ENCODE measurements at regions not wholly inside any gene's neighbourhood (a gene's known extent, or its start where the extent isn't known, plus 50 kb on each side); places are given as distances from the start of the nearest gene placed in this dataset.

GRCh38 chr12:63307849-63308248 lies 156.8 kb upstream of the AVPR1A start:
- intact Hi-C loops (cut with micrococcal nuclease; ENCODE audit: unreplicated experiment) (no loop called here), in situ Hi-C loops (cut with HindIII; ENCODE audit: extremely low pct_ligation_motif_present, low pct_unique_long_range_greater_than_20kb) (no loop called here)
- Histone ChIP-seq H3K4me3 (replicated peaks in 1 of 3; ENCODE audit: insufficient read depth in 1 of 3, low read depth in 2 of 3, low read length in 3 of 3) (no peak overlapping the region), H3K36me3 (replicated peaks in 1 of 2; ENCODE audit: control insufficient read depth in 1 of 2, insufficient read depth in 2 of 2, low read length in 2 of 2) (no peaks in the 10 kb centered on the region), H3K79me2 (ENCODE audit: insufficient read depth, low read length) (no peaks in the 10 kb centered on the region), H3K27me3 (ENCODE audit: control insufficient read depth in 1 of 2, insufficient read depth in 2 of 2, low read length in 2 of 2) (no peaks in the 10 kb centered on the region), H3K27ac (ENCODE audit: extremely low read length, insufficient read depth, low read length) (no peak overlapping the region), H2AFZ (ENCODE audit: low read length) (no peak overlapping the region), H3K4me1 (ENCODE audit: insufficient read depth, low read length) (no peaks in the 10 kb centered on the region), H3K9me3 (ENCODE audit: low read length) (no peaks in the 10 kb centered on the region), H4K20me1 (ENCODE audit: insufficient read depth, low read length) (no peaks in the 10 kb centered on the region), H3K9ac (ENCODE audit: insufficient read depth, low read depth, low read length) (no peak overlapping the region), H3K4me2 (ENCODE audit: low read depth, low read length) (no peak overlapping the region)
- FAIRE-seq: no peak
- ATAC-seq: no peak
- 27% methylated on average over 8 of the region's 8 CpGs for WGBS (ENCODE audit: low lambda C conversion rate)
- no peak for DNase-seq (ENCODE audit: low spot score)
- TF ChIP-seq CC2D1A (CRISPR knock-in tag; IDR thresholded peaks at IDR 0.05) (no peak), ZNF362 (CRISPR knock-in tag; IDR thresholded peaks at IDR 0.05; ENCODE audit: borderline replicate concordance) (no peak), ZNF350 (CRISPR knock-in tag; IDR thresholded peaks at IDR 0.05; ENCODE audit: borderline replicate concordance, low read depth) (no peak), RFX5 (IDR thresholded peaks at IDR 0.05; ENCODE audit: low read depth, low read length) (no peak), ZBTB25 (CRISPR knock-in tag; IDR thresholded peaks at IDR 0.05) (no peak), BHLHE40 (IDR thresholded peaks at IDR 0.05; ENCODE audit: low read length) (no peak), MBNL3 (CRISPR knock-in tag; conservative IDR thresholded peaks at IDR 0.05) (no peak), PHF8 (CRISPR knock-in tag; IDR thresholded peaks at IDR 0.05) (no peak), SMAD1 (CRISPR knock-in tag; IDR thresholded peaks at IDR 0.05; ENCODE audit: borderline replicate concordance, low read depth) (no peak), JUN (CRISPR knock-in tag; IDR thresholded peaks at IDR 0.05) (no peak), RARA (CRISPR knock-in tag; IDR thresholded peaks at IDR 0.05) (no peak)
- CTCF ChIA-PET (ENCODE audit: low intra/inter-chr PET ratio, low total read pairs): no interaction called here
- no TSS peak for BruUV-seq (replicated peaks)
- POLR2A ChIA-PET: no interaction called here

Data from HepG2 (cell line).